Neural crest cell (in vitro differentiated cells): ENCODE measurements at regions not wholly inside any gene's neighbourhood (a gene's known extent, or its start where the extent isn't known, plus 50 kb on each side); places are given as distances from the start of the nearest gene placed in this dataset.

ENCODE experiments used
- DNase-seq: peaks from one replicate; pipeline ENCODE4 v3.0.0; 2021; ENCODE audit warnings: low read depth, mixed read lengths, low spot score
- H3K27ac Mint-ChIP-seq: one replicate; pipeline ENCODE4 v1.8.0; 2021; ENCODE audit warnings: mild to moderate bottlenecking, mixed read lengths; ENCODE audit not compliant: unreplicated experiment
- H3K27me3 Mint-ChIP-seq: 2 replicates; pipeline ENCODE4 v1.8.0; 2021; ENCODE audit warnings: low read depth, mild to moderate bottlenecking, mixed read lengths
- H3K36me3 Mint-ChIP-seq: 2 replicates; pipeline ENCODE4 v1.8.0; 2021; ENCODE audit warnings: low read depth, mild to moderate bottlenecking, mixed read lengths
- H3K4me1 Mint-ChIP-seq: 2 replicates; pipeline ENCODE4 v1.8.0; 2021; ENCODE audit warnings: mixed read lengths
- H3K4me3 Mint-ChIP-seq: one replicate; pipeline ENCODE4 v1.8.0; 2021; ENCODE audit warnings: mild to moderate bottlenecking, mixed read lengths
- H3K9me3 Mint-ChIP-seq: 2 replicates; pipeline ENCODE4 v1.8.0; 2021; ENCODE audit warnings: mixed read lengths
- CTCF ChIP-seq: fragments of 200-600 bp; sonication (generic); conservative IDR thresholded peaks from 2 replicates; pipeline ENCODE4 v1.5.0; 2021; ENCODE audit warnings: antibody characterized with exemption, mild to moderate bottlenecking

- H3K4me3 Mint-ChIP-seq, result no peak overlapping the region
- no peak for DNase-seq
- H3K9me3 Mint-ChIP-seq, result peaks cover 1% of the 10 kb centered on the region
- no peaks in the 10 kb centered on the region for H3K36me3 Mint-ChIP-seq
- H3K4me1 Mint-ChIP-seq, result peaks cover 9% of the 10 kb centered on the region
- H3K27me3 Mint-ChIP-seq, result no peaks in the 10 kb centered on the region
- no peak for TF ChIP-seq CTCF
- H3K27ac Mint-ChIP-seq, result no peak overlapping the region
These were observed 1179.7 kb upstream of the ADGRL3 start for GRCh38 chr4:60020389-60020788.

- no peaks in the 10 kb centered on the region for H3K27me3 Mint-ChIP-seq
- no peaks in the 10 kb centered on the region for H3K4me1 Mint-ChIP-seq
- no peaks in the 10 kb centered on the region for H3K36me3 Mint-ChIP-seq
- TF ChIP-seq CTCF, result no peak
- H3K9me3 Mint-ChIP-seq, result no peaks in the 10 kb centered on the region
- DNase-seq, result no peak
- H3K4me3 Mint-ChIP-seq, result no peak overlapping the region
- no peak overlapping the region for H3K27ac Mint-ChIP-seq
These were observed 1166.3 kb upstream of the ADGRL3 start for GRCh38 chr4:60033826-60034225.

GRCh38 chr4:60034361-60034760, 1165.8 kb upstream of the ADGRL3 start:
- Mint-ChIP-seq H3K4me1 (no peaks in the 10 kb centered on the region), H3K27me3 (no peaks in the 10 kb centered on the region), H3K27ac (no peak overlapping the region), H3K4me3 (no peak overlapping the region), H3K36me3 (no peaks in the 10 kb centered on the region), H3K9me3 (no peaks in the 10 kb centered on the region)
- DNase-seq, result no peak
- TF ChIP-seq CTCF, result no peak

GRCh38 chr4:60039908-60040307, 1160.2 kb upstream of the ADGRL3 start:
- DNase-seq, result no peak
- H3K36me3 Mint-ChIP-seq, result no peaks in the 10 kb centered on the region
- no peaks in the 10 kb centered on the region for H3K27me3 Mint-ChIP-seq
- H3K9me3 Mint-ChIP-seq, result peaks cover 3% of the 10 kb centered on the region
- no peaks in the 10 kb centered on the region for H3K4me1 Mint-ChIP-seq
- H3K4me3 Mint-ChIP-seq, result no peak overlapping the region
- no peak overlapping the region for H3K27ac Mint-ChIP-seq
- TF ChIP-seq CTCF, result no peak

GRCh38 chr4:60042231-60042652, 1157.9 kb upstream of the ADGRL3 start:
- no peak for TF ChIP-seq CTCF
- Mint-ChIP-seq H3K36me3 (no peaks in the 10 kb centered on the region), H3K27me3 (no peaks in the 10 kb centered on the region), H3K4me1 (no peaks in the 10 kb centered on the region), H3K4me3 (no peak overlapping the region), H3K27ac (no peak overlapping the region), H3K9me3 (peaks cover 3% of the 10 kb centered on the region)
- no peak for DNase-seq

- TF ChIP-seq CTCF, result no peak
- Mint-ChIP-seq H3K4me1 (no peaks in the 10 kb centered on the region), H3K27ac (no peak overlapping the region), H3K4me3 (no peak overlapping the region), H3K9me3 (peaks cover 3% of the 10 kb centered on the region), H3K36me3 (no peaks in the 10 kb centered on the region), H3K27me3 (no peaks in the 10 kb centered on the region)
- no peak for DNase-seq
These were observed 1157.2 kb upstream of the ADGRL3 start for GRCh38 chr4:60042941-60043340.
